ENCODE measurements at regions not wholly inside any gene's neighbourhood (a gene's known extent, or its start where the extent isn't known, plus 50 kb on each side); places are given as distances from the start of the nearest gene placed in this dataset.
A peak's percentile ranks its signal among the peaks of the same experiment; 100 is the strongest.

DNA sequence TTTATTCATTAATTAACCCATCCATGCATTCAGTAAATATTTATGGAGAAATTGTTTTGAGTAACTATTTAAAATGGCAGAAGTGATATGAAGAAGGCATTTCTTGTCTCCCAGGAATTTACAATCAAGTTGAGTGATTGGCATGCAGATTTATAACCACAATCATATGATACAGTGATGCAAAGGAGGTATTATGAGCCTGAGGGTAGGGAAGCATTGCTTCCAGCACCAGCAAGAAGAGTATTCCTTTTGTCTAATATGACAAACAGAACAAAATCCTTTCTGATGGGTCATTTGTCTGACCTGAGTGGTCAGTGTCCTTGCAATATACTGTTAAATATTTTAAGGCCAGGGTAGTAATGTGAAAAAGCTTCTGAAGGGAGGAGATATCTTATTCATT, 244.2 kb upstream of the RGPD4 start:
- no peak for ATAC-seq

DNA sequence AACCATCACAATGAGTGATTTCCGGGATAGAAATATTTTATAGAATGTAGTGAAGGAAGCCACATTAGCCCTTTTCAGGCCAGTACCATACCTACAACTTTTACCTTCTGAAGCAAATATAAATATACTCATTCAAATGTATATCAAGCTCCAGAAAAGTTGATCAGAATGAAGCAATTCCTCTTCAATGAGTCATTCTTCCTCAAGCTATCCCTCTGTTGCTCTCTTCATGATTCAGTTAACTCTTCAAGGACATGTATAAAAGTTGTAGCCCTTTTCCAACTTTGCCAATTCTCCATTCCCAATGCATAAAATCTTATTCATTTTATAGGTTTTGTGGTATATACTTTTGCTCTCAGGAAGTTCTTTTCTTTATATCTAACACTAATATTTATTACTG, 242.1 kb upstream of the RGPD4 start:
- no peak for ATAC-seq

DNA sequence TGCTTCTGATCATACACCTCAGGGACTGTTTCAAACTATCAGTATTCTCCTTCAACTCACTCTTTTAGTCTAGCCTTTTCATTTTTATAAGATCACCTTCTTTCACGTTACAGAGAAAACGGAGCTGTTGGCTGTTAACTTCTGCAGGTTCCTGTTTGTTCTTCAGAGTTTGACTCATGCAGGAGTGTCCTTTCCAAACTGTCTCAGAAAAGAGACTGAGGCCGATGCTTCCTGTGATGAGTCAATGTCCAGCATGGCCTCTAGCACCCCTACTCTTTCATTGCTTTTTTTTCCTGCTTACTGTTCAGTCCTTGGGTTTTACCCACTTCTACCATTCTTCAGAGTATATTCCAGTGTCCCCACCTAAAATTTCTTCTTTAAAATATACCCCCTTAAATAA, 240.8 kb upstream of the RGPD4 start:
- ATAC-seq: peak; percentile 61

DNA sequence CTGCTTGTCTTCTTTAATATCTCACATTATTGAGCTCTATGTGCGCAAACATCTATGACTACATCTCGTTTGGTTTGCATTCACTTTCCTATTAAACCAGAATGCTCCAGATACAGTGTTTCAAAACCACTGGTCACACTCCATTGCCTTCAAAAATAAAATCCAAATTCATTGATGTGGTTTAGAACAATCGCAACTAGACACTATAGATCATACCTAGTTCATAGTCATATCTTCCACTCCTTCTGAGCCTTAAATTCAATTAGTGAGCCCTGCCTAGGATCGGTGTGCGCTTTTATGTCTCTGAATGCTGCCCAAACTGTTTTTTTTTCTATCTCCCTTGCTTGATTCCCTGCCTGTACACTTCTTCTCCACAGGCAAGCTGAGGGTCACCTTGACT, 238.5 kb upstream of the RGPD4 start:
- no peak for ATAC-seq

DNA sequence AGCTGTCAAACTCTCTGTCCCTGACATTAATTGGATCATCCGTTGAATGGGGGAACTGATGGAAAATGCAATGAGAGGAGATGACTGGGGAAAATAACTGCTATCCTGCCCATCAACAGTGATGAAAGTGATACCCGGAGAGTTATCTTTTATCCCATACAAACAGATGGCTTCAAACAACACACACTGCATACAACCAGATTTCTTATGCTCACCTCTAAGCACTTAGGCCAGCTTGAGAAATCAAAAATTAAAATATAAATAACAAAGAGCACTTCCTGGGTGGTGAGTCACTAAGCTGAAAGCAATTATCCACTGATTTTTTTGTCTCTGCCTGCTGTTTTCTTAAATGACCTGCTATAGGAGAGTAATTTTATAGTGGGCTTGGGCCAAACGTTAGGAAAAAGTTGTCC, 237.6 kb upstream of the RGPD4 start:
- ATAC-seq: peak; percentile 55

DNA sequence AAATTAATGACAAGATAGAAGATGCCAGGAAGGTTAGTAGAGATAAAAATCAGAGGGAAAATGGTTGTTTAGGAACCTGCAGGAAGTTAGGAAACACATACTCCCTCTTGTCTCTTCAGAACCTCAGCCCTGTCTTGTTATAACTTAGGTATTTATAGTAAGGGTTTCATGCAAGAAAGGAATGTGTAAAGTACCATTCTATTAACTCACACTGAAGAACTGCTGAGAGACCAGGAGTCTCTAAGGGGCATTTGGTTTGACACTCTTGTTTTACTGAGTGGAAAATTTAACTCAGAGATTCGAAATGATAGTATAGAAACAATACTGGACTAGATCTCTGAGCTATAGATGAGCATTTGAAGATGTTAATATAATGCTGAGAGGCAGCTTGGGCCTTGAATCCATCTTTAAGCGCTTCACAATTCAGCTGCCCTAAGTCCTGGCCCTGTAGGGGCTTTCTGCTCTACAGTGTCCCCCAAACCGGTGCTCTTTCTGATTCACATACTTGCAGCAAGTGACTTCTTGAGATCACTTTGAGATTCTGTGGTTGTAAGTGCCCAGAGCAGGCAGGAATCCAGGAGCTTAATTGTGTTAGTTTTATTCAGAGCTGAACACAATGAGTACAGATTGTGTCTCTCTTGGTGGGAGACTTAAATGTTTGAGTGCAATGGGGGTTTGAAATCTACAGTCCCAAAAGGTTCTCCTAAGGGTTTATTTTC, 235.0 kb upstream of the RGPD4 start:
- no peak for ATAC-seq

DNA sequence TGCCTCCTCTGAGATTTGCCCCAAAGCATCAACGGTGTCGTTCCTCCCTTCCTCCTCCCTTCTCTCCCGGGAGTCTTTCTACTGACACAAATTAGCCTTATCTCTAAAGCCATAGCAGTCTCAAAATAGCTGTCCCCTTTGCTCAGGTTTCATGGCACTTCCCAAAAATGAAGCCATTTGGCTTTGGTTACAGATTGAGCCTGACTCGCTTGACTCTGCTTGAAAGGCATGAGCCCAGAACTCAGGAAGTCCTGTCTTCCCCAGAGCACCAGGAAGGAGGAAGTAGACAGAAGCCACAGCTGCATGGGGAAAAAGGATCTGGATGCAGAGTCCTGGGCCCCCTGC, 234.4 kb upstream of the RGPD4 start:
- ATAC-seq: no peak

DNA sequence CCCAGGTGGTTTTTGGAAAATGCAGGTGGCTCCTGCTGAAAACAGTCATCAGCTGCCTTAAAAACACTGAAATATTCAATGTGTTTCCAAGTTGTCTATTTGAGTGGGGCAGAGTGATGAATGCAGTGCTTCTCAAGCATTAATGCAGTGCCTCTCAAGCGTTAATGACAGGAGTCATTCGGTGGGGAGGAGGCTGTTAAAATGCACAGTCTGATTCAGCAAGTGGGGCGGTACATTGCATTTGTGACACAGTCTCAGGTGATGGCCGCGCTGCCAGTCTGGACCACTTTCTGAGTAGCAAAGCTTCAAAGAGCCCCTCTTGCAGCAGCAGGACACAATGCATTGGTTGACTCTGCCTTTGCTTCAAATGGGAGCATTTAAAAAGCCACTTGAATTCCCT, 231.4 kb upstream of the RGPD4 start:
- ATAC-seq: no peak

DNA sequence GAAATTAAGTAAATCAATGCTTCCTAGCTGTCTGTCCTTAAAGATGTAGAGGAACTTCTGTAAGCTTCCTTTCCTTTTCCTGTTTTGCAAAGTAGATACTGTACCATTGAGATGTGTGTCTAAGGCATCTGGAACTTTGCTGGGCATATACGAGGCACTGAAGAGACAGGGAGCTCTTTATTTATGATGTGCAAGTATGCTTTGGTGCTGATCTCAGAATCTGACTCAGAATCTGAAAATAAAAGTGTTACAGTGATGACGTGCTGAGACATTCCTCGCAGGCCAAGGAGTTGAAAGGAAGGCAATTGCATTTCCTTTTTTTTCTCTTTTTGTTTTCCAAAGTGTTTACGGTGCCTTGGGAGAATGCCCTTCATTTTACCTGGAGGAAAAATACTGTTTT, 230.9 kb upstream of the RGPD4 start:
- ATAC-seq: no peak

DNA sequence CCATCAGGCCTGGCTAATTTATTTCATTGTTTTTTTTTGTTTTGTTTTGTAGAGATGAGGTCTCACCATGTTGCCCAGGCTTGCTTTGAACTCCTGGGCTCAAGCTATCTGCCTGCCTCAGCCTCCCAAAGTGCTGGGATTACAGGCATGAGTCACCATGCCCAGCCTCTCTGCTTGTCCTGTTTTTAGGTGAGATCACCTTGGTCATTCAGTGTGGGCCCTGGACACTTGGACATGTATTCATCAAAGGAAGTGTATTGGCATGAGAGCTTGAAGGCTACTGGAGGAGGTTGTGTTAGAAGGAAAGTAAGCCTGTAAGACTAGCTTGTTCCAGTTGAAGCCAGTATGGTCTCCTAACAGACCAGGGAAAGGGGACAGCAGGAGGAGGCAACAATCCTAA, 229.2 kb upstream of the RGPD4 start:
- peak; percentile 45 for ATAC-seq

DNA sequence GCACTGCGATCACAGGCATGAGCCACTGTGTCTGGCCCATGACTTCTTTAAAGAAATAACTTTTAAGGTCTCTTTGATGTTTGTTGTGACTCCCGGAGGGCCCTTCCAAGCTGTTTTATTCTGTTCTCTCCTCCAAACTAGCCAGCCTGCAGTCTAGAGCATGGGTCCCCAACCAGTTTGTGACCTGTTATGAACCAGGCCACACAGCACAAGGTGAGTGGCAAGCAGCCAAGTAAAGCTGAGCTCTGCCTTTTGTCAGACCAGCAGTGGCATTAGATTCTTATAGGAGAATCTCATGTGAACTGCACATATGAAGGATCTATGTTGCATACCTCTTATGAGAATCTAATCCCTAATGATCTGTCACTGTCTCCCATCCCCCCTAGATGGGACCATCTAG, 223.9 kb upstream of the RGPD4 start:
- no peak for ATAC-seq

DNA sequence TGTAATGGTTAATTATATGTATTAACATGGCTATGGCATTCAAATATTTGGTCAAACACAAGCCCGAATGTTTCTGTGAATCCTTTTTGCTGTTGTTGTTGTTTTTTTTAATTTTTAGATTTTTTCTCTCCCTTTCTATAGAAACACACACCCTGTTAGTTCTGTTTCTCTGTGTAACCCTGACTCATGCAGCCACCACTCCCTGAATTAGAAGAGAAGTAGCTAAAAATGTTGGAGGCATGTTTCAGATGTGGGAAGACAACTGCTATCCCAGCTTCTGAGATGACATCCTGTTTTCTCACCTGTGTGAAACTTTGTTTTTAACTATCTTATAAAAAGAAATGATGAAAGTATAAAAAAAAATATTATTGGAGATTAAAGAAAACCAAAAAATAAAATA, 219.6 kb upstream of the RGPD4 start:
- ATAC-seq: no peak

DNA sequence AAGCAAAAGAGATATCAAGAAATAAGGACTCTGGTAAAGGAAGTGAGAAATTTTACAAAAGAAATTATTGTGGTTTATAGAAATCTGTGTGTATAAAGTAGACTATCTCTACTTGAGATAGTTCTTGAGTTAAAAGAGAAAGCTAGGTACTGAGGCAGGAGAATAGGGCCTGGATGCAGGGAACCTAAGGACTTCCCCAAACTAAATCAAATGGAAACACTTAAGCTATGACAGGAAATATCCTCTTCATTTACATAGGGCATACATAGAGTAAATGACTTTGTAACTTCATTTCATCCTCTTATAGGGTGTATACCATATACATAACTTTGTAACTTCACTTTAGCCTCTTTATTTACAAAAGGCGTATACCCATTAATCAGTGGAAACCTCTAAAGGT, 219.2 kb upstream of the RGPD4 start:
- ATAC-seq: no peak

DNA sequence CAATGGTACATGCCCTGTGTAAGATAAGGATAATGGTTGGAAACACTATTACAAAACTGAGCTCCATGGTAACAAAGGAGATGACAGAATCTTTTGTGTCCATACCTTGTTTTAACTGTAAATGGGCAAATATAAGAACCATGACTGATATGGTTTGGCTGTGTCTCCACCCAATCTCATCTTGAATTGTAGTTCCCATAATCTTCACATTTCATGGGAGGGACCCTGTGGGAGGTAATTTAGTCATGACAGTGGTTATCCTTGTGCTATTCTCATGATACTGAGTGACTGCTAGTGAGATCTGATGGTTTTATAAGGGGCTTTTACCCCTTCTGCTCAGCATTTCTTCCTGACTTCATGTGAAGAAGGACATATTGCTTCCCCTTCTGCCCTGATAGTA, 211.7 kb upstream of the RGPD4 start:
- no peak for ATAC-seq

DNA sequence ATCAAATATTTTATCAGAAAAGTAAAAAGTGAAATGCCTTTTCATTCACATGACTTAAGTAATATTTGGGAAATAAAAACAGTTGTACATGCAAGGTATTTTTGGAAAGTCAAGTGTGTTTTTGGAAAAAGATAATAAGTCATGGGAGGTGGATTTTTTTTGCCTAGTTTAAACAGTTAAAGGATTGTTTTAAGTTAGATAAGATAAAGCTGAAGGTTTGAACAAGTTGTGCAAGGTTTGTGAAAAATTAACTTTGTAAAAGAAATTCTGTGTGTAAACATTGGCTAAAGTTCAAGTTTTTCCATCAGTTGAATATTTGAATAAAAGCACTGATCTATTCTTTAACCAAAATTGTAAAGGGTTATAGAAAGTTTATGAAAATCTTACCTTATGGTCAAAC, 207.9 kb upstream of the RGPD4 start:
- ATAC-seq: no peak

DNA sequence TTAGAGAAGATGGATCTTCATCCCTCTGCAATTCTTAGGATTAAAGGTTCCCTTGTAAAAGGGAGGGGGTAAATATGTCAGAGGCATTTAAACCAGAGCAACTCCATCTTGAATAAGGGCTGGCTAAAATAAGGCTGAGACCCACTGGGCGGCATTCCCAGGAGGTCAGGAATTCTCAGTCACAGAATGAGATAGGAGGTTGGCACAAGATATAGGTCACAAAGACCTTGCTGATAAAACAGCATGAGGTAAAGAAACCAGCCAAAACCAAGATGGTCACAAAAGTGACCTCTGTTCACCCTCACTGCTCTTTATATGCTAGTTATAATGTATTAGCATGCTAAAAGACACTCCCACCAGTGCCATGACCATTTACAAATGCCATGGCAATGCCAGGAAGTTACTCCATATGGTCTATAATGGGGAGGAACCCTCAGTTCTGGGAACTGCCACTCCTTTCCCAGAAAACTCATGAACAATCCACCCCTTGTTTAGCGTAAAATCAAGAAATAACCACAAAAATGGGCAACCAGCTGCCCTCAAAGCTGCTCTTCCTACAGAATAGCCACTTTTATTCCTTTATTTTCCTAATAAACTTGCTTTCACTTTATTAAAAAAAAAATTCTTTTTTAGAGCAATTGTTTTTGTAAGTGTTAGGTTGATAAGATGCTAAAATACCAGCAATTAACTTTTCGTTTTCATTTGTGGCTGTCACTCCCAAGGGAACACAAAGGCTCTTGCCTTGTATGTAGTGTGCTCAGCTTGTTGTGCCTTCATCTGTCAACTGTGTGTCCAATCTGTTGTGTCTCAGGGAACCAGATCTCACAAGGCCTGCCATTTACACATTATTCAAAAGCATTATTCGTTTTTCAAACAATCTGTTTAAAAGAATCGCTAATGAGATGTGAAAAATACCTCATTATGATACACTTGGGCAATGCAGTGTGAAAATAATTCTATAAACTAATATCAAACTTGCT, 205.2 kb upstream of the RGPD4 start:
- ATAC-seq: no peak

DNA sequence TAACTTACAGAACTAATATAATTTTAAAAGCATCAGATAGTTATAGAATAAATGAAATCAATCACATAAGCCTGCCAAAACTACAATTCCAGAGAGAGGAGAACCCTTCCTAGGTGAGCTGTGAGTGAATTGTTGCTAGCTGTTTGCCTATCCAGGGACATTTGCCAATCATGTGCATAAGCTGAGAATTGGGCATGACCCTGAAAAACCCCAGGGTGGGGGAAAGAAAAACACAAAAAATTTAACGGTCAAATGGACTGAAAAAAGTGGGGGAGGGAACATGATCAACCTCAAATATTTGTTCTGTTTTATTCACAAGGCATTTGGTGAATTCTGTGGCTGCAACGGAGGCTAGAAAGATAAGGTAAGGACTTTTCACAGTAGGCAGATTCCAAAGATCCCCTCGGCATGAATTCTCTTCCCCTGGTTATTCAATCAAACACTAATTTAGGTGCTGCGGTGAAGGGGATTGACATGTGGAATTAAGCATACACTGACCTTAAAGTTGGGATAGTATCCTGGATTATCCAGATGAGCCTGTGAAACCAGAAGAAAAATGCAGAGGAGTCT, 203.9 kb upstream of the RGPD4 start:
- no peak for ATAC-seq

DNA sequence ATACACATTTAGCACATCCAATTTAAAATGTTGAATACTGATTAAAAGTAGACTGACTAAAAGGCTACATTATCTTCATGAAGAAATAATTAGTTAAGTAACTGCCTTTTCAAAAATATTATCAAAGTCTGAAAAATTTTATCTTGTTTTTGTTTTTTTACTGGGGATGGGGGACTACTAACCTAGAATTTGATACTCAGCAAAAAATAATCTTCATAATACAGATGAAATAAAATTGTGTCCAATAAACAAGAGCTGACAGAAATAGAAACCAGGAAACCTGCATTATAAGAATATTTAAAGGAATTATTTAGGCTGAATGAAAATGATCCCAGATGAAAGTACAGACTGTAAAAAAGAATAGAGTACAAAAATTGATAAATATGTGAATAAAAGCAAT, 200.7 kb upstream of the RGPD4 start:
- no peak for ATAC-seq

DNA sequence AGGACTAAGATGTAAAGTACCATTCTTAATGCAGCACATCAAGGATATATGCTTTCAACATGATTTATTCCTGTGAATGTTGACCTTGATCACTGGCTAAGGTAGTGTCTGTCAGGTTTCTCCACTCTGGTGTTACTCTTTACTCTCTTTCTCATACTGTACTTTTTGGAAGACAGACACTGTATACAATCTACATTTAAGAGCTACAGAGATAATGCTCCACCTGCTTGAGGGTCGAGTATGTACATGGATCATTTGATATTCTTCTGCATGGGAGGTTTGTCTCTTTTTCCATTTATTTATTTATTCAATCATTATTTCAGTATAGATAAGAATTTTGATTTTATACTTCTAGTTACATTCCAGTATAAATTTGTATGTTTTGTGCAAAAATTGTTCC, 199.5 kb upstream of the RGPD4 start:
- no peak for ATAC-seq

DNA sequence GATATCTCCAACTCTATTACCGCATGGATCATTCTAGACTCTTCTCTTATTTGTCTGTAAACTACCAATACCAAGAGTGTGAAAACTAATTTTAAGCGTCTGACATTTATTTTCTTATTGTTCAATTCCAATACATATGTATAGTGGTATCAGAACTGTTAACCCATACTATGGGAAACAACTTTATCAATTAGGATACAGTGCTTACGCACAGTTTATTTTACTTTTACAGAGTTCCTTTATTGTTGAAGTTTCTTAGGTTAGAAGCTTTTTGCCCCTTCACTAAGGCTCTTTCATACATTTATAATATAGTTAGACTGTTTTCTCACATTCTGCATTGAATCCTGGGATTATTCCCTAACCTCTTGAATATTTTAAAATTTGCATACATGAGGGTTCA, 198.8 kb upstream of the RGPD4 start:
- no peak for ATAC-seq

DNA sequence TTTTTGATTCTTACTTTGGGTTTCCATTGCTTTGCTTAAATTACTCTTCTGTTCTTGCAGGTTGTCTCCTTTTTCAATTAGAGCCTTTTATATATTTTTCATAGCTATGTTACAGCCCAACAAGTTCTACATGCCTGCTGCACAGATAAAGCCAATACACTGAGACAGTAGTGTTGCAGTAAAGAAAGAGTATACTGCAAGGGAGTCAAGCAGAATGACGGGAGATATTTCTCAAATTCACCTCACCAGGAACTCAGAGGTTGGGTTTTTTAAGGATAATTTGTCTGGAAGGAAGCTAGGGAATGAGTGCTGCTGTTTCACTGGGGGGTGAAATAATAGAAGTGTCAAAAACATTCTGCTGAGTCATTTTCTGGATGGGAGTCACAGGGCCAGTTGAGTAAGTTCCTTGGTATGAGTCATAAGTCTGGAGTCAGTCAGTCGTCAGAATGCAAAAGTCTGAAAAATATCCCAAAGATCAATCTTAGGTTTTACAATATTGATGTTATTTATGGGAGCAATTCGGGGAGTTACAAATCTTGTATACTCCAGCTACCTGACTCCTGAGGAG, 193.0 kb upstream of the RGPD4 start:
- ATAC-seq: peak; percentile 76

DNA sequence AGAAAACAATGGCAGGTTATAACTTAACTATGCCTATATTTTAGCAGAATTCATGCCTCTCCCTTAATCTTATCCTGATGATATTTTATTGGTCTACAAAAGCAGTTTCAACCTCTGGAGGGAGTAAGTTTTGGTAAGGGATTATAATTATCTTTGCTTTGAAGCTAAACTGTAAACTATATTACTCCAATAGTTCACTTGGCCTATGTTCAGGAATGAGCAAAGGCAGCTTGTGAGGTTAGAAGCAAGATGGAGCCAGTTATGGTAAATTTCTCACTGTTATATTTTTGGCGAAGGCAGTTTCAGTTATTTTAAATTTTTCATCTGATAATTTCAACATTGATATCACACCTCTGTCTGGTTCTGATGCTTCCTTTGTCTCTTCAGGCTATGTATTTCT, 192.5 kb upstream of the RGPD4 start:
- no peak for ATAC-seq

DNA sequence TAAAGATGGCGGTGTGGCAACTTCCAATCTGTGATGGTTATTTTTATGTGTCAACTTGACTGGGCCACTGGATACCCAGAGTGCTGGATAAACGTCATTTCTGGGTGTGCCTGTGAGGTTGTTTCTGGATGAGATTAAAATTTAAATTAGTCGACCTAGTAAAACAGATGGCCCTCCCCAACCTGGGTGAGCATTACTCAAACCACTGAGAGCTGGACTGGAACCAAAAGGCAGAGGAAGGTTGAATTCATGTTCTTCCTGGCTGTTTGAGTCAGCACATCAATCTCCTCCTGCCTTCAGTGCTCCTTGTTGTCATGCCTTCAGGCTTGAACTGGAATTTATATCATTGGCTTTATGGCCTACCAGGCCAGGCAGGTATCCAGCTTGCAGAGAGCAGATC, 190.8 kb upstream of the RGPD4 start:
- ATAC-seq: peak; percentile 93

DNA sequence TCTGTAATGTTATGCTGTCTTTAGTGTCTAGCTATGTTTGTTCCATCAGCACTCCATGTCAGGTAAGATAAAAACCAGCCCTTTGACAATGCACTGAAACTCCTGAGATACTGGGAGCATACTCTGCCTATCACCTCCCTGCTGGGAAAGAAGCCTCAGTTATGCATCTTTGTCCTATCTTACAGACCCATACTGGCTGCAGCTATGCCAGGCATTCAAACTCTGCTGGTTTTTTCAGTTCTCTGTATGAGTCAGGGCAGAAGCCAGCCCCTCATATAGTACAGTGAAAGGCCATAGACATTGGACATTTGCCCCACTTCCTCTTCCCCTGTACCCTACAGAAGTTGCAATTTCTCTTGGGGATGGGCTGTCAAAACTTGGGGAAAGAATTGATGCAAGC, 181.1 kb upstream of the RGPD4 start:
- no peak for ATAC-seq
